ENCODE measurements at regions not wholly inside any gene's neighbourhood (a gene's known extent, or its start where the extent isn't known, plus 50 kb on each side); places are given as distances from the start of the nearest gene placed in this dataset.
"Not testable (repeated sequence)": the region's sequence is repeated elsewhere in the genome, so short reads cannot be mapped to it uniquely, and the experiment has no call there.

DNA sequence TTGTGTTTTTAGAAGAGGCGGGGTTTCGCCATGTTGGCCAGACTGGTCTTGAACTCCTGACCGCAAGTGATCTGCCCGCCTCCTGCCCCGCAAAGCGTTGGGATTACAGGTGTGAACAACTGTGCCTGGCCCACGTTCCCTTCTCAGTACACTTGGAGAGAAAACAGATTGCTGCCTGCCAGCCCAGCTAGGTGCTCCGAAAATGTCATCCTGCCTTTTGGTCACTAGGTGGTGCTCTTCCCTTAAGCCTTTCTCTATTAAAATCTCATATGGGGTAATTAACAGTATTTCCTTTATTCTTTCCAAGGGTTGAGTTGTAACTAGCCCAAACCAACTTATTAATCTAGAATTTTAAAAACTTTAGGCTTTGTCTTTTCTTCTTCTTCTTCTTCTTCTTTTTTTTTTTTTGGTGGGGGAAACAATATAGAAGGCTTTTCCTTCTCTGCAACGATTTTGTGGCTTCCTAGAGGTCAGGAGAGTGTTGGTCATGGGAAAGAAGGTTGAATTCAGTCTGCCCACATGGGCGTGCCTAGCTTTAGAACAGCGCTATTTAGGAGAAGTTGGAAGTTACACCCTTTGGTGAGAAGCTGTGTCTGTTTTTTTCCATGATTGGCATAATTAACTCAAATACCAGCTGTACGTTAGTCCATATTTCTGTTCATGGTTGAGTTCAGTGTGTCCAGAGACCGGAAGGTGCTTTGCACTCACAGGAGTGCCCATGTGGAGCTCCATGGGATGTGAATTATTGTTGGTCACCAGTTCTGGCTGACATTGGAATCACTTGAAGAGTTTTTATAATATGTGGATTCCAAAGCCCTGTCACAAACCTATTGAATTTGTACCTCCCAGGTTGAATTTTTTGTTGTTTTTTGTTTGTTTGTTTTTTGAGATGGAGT, 110.1 kb downstream of the LAT start:
- not testable (repeated sequence) for H3K36me3 Mint-ChIP-seq; H3K9ac ChIP-seq; H3K27me3 Mint-ChIP-seq (ENCODE audit: insufficient read depth, low read depth); H3K79me2 ChIP-seq (ENCODE audit: low read depth); H3K27ac ChIP-seq; H3K27me3 ChIP-seq; H3K4me3 Mint-ChIP-seq; H3K36me3 ChIP-seq; H3K4me1 Mint-ChIP-seq; H3K9me3 Mint-ChIP-seq; H3K9me3 ChIP-seq (ENCODE audit: low read depth); H3F3A ChIP-seq (ENCODE audit: low read depth); H2AFZ ChIP-seq (replicated peaks); H3K4me3 ChIP-seq; DNase-seq (ENCODE audit: low spot score); H3K4me2 ChIP-seq; H4K20me1 ChIP-seq (ENCODE audit: low read depth); H3K27ac Mint-ChIP-seq; H3K4me1 ChIP-seq
- TF ChIP-seq, protein P1, sequence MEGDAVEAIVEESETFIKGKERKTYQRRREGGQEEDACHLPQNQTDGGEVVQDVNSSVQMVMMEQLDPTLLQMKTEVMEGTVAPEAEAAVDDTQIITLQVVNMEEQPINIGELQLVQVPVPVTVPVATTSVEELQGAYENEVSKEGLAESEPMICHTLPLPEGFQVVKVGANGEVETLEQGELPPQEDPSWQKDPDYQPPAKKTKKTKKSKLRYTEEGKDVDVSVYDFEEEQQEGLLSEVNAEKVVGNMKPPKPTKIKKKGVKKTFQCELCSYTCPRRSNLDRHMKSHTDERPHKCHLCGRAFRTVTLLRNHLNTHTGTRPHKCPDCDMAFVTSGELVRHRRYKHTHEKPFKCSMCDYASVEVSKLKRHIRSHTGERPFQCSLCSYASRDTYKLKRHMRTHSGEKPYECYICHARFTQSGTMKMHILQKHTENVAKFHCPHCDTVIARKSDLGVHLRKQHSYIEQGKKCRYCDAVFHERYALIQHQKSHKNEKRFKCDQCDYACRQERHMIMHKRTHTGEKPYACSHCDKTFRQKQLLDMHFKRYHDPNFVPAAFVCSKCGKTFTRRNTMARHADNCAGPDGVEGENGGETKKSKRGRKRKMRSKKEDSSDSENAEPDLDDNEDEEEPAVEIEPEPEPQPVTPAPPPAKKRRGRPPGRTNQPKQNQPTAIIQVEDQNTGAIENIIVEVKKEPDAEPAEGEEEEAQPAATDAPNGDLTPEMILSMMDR (IDR thresholded peaks at IDR 0.05), result peak; percentile 37

DNA sequence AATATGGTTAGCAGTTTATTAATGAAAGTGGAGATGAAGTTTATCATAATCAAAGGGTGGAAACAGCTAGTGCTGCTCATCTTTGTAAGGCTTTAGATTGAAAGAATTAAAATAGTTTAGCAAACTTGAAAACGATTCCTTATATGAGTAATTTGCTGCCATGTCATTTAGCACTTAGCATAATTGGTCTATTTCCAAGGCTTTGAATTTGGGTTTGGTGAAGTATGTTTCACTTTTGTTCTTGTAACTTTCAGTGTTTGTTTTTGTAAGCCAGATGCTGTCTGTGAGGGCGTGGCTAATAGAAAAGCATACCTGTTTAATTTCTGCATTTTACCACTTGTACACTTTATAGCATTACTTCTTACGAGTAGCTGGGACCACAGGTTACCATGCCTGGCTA, 109.5 kb downstream of the LAT start:
- not testable (repeated sequence) for H4K20me1 ChIP-seq (ENCODE audit: low read depth); H3K36me3 Mint-ChIP-seq; H3K4me1 Mint-ChIP-seq; H3K4me2 ChIP-seq; H3K27me3 ChIP-seq; H3K4me1 ChIP-seq; H3K4me3 Mint-ChIP-seq; H3F3A ChIP-seq (ENCODE audit: low read depth); H3K4me3 ChIP-seq; H3K9me3 ChIP-seq (ENCODE audit: low read depth); H3K9ac ChIP-seq; H3K9me3 Mint-ChIP-seq; H3K27ac ChIP-seq; H3K27me3 Mint-ChIP-seq (ENCODE audit: insufficient read depth, low read depth); H3K79me2 ChIP-seq (ENCODE audit: low read depth); H3K36me3 ChIP-seq; H2AFZ ChIP-seq (replicated peaks); H3K27ac Mint-ChIP-seq; DNase-seq (ENCODE audit: low spot score)

DNA sequence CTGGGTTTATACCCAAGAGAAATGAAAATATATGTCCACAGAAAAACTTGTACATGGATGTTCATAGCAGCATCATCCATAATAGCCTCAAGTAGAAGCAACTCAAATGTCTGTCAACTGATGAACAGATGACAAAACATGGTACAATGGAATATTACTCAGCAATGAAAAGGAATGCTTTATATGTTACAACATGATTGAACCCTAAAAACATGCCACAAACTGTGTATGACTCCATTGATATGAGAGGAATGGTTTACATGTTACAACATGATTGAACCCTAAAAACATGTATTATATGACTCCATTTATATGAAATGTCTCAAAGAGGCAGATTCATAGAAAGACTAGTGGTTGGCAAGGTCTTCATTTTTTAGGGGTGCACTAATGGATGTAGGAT, 104.8 kb downstream of the LAT start:
- H3K27ac Mint-ChIP-seq; H3K9me3 Mint-ChIP-seq; H3K4me3 ChIP-seq; H3K79me2 ChIP-seq (ENCODE audit: low read depth); H3K4me1 ChIP-seq; H4K20me1 ChIP-seq (ENCODE audit: low read depth); H3K9ac ChIP-seq; H3F3A ChIP-seq (ENCODE audit: low read depth); H3K36me3 Mint-ChIP-seq; H3K27me3 Mint-ChIP-seq (ENCODE audit: insufficient read depth, low read depth); H3K36me3 ChIP-seq; H3K4me3 Mint-ChIP-seq; H3K4me2 ChIP-seq; H3K4me1 Mint-ChIP-seq; H3K9me3 ChIP-seq (ENCODE audit: low read depth); H3K27ac ChIP-seq; DNase-seq (ENCODE audit: low spot score); H2AFZ ChIP-seq (replicated peaks): not testable (repeated sequence)
- H3K27me3 ChIP-seq, result peaks cover 10% of the 10 kb centered on the region

DNA sequence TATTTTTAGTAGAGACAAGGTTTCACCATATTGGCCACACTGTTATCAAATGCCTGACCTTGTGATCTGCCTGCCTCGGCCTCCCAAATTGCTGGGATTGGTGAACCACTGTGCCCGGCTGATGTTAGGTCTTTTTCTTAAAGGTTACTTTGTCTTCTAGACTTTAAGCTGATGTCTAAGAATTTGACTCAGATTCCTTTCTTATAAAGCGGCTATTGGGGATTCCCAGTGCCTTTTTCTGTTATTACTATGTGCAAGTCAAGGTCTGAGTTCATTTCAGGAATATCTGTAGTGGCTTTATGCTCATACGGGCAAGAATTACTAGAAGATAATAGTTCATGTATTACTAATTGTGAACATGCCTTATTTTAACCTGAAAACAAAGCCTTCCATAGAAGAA, 102.8 kb downstream of the LAT start:
- not testable (repeated sequence) for H2AFZ ChIP-seq (replicated peaks); H4K20me1 ChIP-seq (ENCODE audit: low read depth); H3K4me3 Mint-ChIP-seq; H3K27ac ChIP-seq; H3K4me1 ChIP-seq; H3K79me2 ChIP-seq (ENCODE audit: low read depth); H3F3A ChIP-seq (ENCODE audit: low read depth); H3K9me3 Mint-ChIP-seq; H3K4me2 ChIP-seq; H3K9ac ChIP-seq; H3K4me1 Mint-ChIP-seq; H3K4me3 ChIP-seq; H3K9me3 ChIP-seq (ENCODE audit: low read depth); H3K27me3 Mint-ChIP-seq (ENCODE audit: insufficient read depth, low read depth); DNase-seq (ENCODE audit: low spot score); H3K27ac Mint-ChIP-seq; H3K36me3 Mint-ChIP-seq; H3K36me3 ChIP-seq
- H3K27me3 ChIP-seq, result peaks cover 30% of the 10 kb centered on the region

DNA sequence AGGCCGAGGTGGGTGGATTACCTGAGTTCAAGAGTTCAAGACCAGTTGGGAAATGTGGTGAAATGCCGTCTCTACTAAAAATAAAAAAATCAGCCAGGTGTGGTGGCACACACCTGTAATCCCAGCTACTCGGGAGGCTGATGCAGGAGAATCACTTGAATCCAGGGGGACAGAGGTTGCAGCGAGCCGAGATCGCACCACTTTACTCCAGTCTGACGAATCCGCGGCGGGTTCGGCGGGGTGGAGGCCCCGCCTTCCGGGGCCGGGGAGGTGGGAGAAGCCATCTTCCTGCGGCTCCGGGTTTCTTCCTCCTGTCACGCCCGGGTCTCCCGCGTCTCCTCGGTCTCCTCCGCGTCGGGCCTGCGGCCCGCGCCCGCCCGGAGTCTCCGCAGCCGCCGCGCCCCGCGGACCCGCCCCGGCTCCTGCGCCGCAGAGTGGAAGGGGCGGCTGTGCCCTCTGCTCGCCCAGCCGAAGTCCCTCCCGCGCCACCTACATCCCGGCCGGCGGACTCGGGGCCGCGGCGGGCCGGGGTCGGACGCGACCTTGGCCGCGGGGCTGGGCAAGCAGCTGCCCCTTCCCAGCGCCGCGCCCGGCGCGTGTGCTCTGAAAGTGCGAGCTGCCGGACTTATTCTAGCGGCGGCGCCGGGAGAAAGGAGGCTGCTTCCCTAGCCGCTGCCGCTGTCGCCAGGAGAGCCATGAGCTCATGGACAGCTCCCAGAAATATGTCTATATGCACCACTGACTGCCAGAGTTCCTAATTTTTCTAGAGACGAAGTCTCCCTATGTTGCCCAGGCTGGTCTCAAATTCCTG, 97.2 kb downstream of the LAT start:
- not testable (repeated sequence) for H3K27me3 Mint-ChIP-seq (ENCODE audit: insufficient read depth, low read depth)

DNA sequence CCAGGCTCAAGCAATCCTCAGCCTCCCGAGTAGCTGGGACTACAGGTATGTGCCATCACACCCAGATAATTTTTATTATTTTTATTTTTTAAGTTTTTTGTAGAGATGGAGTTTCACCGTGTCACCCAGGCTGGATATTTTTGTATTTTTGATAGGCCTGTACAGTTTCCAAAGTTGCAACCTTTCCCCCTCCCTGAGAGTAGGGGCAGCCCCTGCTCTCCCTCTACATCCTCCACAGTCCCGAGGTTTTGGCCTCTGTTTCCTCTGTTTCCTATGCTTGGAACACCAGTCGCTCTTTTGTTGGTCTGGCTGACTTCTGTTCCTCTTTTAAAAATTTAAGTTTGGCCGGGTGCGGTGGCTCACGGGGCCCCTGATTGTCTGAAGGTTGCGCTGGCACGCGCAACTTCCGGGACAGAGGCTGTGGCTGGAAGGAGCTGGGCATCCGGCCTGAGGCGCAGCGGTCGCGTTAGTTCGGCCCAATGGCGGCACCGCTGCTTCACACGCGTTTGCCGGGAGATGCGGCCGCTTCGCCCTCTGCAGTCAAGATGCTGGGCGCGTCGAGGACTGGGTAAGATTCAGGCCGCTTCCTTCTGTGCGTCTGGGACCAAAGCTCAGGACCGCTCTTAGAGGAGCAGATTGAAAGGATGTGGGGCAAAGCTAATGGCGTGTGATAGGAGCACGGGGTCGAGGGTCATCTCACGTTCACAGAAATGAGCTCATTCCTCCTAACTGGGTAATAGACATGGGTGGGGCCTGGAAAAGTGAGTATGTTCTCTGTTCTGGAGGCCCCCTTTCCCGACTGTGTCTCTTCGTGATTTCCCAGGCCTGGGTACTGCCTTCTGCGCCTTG, 89.9 kb downstream of the LAT start:
- H3K9me3 ChIP-seq (ENCODE audit: low read depth); H3F3A ChIP-seq (ENCODE audit: low read depth); H3K79me2 ChIP-seq (ENCODE audit: low read depth); H3K9me3 Mint-ChIP-seq; H3K9ac ChIP-seq; H3K36me3 ChIP-seq; H3K4me2 ChIP-seq; H3K27ac Mint-ChIP-seq; H3K27me3 Mint-ChIP-seq (ENCODE audit: insufficient read depth, low read depth); H3K36me3 Mint-ChIP-seq; H3K4me3 Mint-ChIP-seq; H3K4me1 Mint-ChIP-seq; H4K20me1 ChIP-seq (ENCODE audit: low read depth); H3K27ac ChIP-seq; H3K4me1 ChIP-seq; H2AFZ ChIP-seq (replicated peaks); H3K27me3 ChIP-seq: not testable (repeated sequence)
- DNase-seq (ENCODE audit: low spot score), result peak; percentile 12
- H3K4me3 ChIP-seq, result peak overlapping the region; percentile 42

More for the DNA sequence above, 97.2 kb downstream of the LAT start:
- H3K9ac ChIP-seq; H3K9me3 Mint-ChIP-seq; H3K36me3 Mint-ChIP-seq; H3F3A ChIP-seq (ENCODE audit: low read depth); H3K36me3 ChIP-seq; H3K4me1 ChIP-seq; H3K27ac Mint-ChIP-seq; H3K79me2 ChIP-seq (ENCODE audit: low read depth); H4K20me1 ChIP-seq (ENCODE audit: low read depth); H3K4me1 Mint-ChIP-seq; H3K27ac ChIP-seq; H2AFZ ChIP-seq (replicated peaks); H3K9me3 ChIP-seq (ENCODE audit: low read depth): not testable (repeated sequence)
- Histone ChIP-seq H3K27me3 (peaks cover 45% of the 10 kb centered on the region), H3K4me3 (peak overlapping the region; percentile 39), H3K4me2 (peak overlapping the region; percentile 57)
- peak; percentile 29 for DNase-seq (ENCODE audit: low spot score)
- TF ChIP-seq EZH2phosphoT487 (IDR thresholded peaks at IDR 0.05) (peak; percentile 31), EZH2 (IDR thresholded peaks at IDR 0.05) (peak; percentile 55)
- H3K4me3 Mint-ChIP-seq, result peak overlapping the region; percentile 85
